Neural progenitor cell (in vitro differentiated cells): ENCODE measurements at regions not wholly inside any gene's neighbourhood (a gene's known extent, or its start where the extent isn't known, plus 50 kb on each side); places are given as distances from the start of the nearest gene placed in this dataset.

ENCODE experiments used
- DNase-seq: peaks from one replicate; pipeline ENCODE4 v3.0.0-alpha.2; 2016; ENCODE audit warnings: low spot score
- H2AFZ ChIP-seq: fragments of 200-600 bp; sonication (generic); replicated peaks from 2 replicates; pipeline ENCODE4 v1.6.1; 2016; ENCODE audit warnings: antibody characterized with exemption
- H3F3A ChIP-seq: fragments of 200-600 bp; sonication (generic); 2 replicates; pipeline ENCODE4 v1.6.1; 2016; ENCODE audit warnings: antibody characterized with exemption, low read depth
- H3K27ac ChIP-seq: fragments of 200-600 bp; sonication (generic); 2 replicates; pipeline ENCODE4 v1.5.1; 2016; ENCODE audit warnings: mild to moderate bottlenecking
- H3K27me3 ChIP-seq: fragments of 200-600 bp; sonication (generic); 2 replicates; pipeline ENCODE4 v1.6.1; 2016; ENCODE audit warnings: mild to moderate bottlenecking, moderate library complexity
- H3K36me3 ChIP-seq: fragments of 200-600 bp; sonication (generic); 2 replicates; pipeline ENCODE4 v1.5.1; 2016
- H3K4me1 ChIP-seq: fragments of 200-600 bp; sonication (generic); 2 replicates; pipeline ENCODE4 v1.6.1; 2016; ENCODE audit warnings: mixed run types
- H3K4me2 ChIP-seq: fragments of 200-600 bp; sonication (generic); 2 replicates; pipeline ENCODE4 v1.6.1; 2016
- H3K4me3 ChIP-seq: fragments of 200-600 bp; sonication (generic); 2 replicates; pipeline ENCODE4 v1.5.1; 2016
- H3K79me2 ChIP-seq: fragments of 200-600 bp; sonication (generic); 2 replicates; pipeline ENCODE4 v1.6.1; 2016; ENCODE audit warnings: low read depth
- H3K9ac ChIP-seq: fragments of 200-600 bp; sonication (generic); 2 replicates; pipeline ENCODE4 v1.6.1; 2016
- H3K9me3 ChIP-seq: fragments of 200-600 bp; sonication (generic); 2 replicates; pipeline ENCODE4 v1.5.1; 2016; ENCODE audit warnings: low read depth
- H4K20me1 ChIP-seq: fragments of 200-600 bp; sonication (generic); 2 replicates; pipeline ENCODE4 v1.6.1; 2016; ENCODE audit warnings: low read depth
- H3K27ac Mint-ChIP-seq: 3 replicates; pipeline ENCODE4 v1.8.0; 2021; ENCODE audit warnings: mixed read lengths
- H3K27me3 Mint-ChIP-seq: 2 replicates; pipeline ENCODE4 v1.8.0; 2022; ENCODE audit warnings: low read depth, mild to moderate bottlenecking, inconsistent platforms, moderate library complexity, mixed read lengths; ENCODE audit not compliant: insufficient read depth
- H3K36me3 Mint-ChIP-seq: 3 replicates; pipeline ENCODE4 v1.8.0; 2021; ENCODE audit warnings: mixed read lengths
- H3K4me1 Mint-ChIP-seq: 3 replicates; pipeline ENCODE4 v1.8.0; 2021; ENCODE audit warnings: mixed read lengths
- H3K4me3 Mint-ChIP-seq: 3 replicates; pipeline ENCODE4 v1.8.0; 2021; ENCODE audit warnings: mild to moderate bottlenecking, moderate library complexity, mixed read lengths
- H3K9me3 Mint-ChIP-seq: 3 replicates; pipeline ENCODE4 v1.8.0; 2020; ENCODE audit warnings: mixed read lengths
- EZH2 ChIP-seq: fragments of 200-600 bp; sonication (generic); IDR thresholded peaks from 2 replicates; pipeline ENCODE4 v1.6.1; 2017; ENCODE audit warnings: antibody characterized with exemption, mild to moderate bottlenecking, moderate library complexity
- EZH2phosphoT487 ChIP-seq: fragments of 200-600 bp; sonication (generic); IDR thresholded peaks from 2 replicates; pipeline ENCODE4 v1.6.1; 2017; ENCODE audit warnings: antibody characterized with exemption
- TF ChIP-seq, protein P1 (sequence below): fragments of 200-600 bp; sonication (generic); IDR thresholded peaks from 2 replicates; pipeline ENCODE4 v1.5.1; 2017; ENCODE audit warnings: antibody characterized with exemption, mild to moderate bottlenecking

DNA sequence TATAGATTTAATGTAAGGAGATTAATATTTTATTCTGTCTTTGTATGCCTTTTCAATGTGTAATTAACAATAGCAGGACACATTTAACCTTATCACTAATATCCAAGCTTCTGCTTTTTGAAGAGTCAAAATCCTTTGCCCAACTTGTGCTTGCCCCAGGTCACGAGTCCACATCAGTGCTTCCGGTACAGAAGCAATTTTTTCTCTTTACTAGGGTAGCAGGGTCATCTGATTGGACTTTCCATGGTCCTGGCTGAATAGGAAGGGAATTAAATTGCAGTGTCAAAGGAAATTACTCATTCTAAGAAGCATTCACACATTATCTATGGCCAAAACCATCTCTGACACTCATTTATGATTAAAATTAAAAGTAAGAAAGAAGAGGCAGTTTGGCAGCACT is 460.5 kb upstream of the ADGRL2 start:
- Mint-ChIP-seq H3K4me3 (no peak overlapping the region), H3K36me3 (peaks cover 9% of the 10 kb centered on the region), H3K4me1 (peaks cover 4% of the 10 kb centered on the region), H3K27me3 (no peaks in the 10 kb centered on the region), H3K9me3 (peaks cover 5% of the 10 kb centered on the region), H3K27ac (no peak overlapping the region)
- Histone ChIP-seq H3K4me2 (no peak overlapping the region), H4K20me1 (no peaks in the 10 kb centered on the region), H2AFZ (no peak overlapping the region), H3K36me3 (no peaks in the 10 kb centered on the region), H3K4me1 (peaks cover 7% of the 10 kb centered on the region), H3K9ac (no peak overlapping the region), H3F3A (no peaks in the 10 kb centered on the region), H3K9me3 (no peaks in the 10 kb centered on the region), H3K4me3 (no peak overlapping the region), H3K27me3 (no peaks in the 10 kb centered on the region), H3K79me2 (no peaks in the 10 kb centered on the region), H3K27ac (no peak overlapping the region)
- DNase-seq, result no peak
- TF ChIP-seq EZH2 (no peak), EZH2phosphoT487 (no peak)
- TF ChIP-seq, protein P1, sequence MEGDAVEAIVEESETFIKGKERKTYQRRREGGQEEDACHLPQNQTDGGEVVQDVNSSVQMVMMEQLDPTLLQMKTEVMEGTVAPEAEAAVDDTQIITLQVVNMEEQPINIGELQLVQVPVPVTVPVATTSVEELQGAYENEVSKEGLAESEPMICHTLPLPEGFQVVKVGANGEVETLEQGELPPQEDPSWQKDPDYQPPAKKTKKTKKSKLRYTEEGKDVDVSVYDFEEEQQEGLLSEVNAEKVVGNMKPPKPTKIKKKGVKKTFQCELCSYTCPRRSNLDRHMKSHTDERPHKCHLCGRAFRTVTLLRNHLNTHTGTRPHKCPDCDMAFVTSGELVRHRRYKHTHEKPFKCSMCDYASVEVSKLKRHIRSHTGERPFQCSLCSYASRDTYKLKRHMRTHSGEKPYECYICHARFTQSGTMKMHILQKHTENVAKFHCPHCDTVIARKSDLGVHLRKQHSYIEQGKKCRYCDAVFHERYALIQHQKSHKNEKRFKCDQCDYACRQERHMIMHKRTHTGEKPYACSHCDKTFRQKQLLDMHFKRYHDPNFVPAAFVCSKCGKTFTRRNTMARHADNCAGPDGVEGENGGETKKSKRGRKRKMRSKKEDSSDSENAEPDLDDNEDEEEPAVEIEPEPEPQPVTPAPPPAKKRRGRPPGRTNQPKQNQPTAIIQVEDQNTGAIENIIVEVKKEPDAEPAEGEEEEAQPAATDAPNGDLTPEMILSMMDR, result no peak

DNA sequence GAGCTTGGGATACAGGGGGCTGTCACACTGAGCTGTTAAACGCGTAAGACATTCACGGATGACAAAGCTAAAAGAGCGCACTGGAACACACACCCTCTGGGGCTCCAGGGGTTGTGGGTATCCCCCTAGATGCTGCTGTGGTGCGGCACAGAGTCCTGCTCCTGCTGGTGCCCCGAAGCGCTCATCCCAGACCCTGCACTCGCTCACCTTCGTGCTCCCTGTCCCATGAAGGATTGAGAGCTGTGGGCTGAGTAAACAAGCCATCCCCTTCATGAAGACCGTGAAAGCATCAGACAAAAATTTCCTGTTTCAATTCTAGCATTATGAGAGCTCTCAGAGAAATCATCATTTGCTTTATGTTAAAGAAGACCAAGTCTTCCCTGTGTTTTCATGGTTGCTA is 463.5 kb upstream of the ADGRL2 start:
- TF ChIP-seq EZH2phosphoT487 (no peak), EZH2 (no peak)
- TF ChIP-seq, protein P1, result no peak
- DNase-seq, result no peak
- H3K4me3 Mint-ChIP-seq, result no peak overlapping the region
- no peaks in the 10 kb centered on the region for H3K27me3 Mint-ChIP-seq
- no peaks in the 10 kb centered on the region for H3K4me1 Mint-ChIP-seq
- H3K79me2 ChIP-seq, result no peaks in the 10 kb centered on the region
- no peak overlapping the region for H3K4me2 ChIP-seq
- peaks cover 5% of the 10 kb centered on the region for H3K9me3 Mint-ChIP-seq
- no peak overlapping the region for H3K27ac ChIP-seq
- no peaks in the 10 kb centered on the region for H4K20me1 ChIP-seq
- no peak overlapping the region for H3K4me3 ChIP-seq
- peaks cover 9% of the 10 kb centered on the region for H3K36me3 Mint-ChIP-seq
- peaks cover 7% of the 10 kb centered on the region for H3K4me1 ChIP-seq
- H3K36me3 ChIP-seq, result no peaks in the 10 kb centered on the region
- H3K9ac ChIP-seq, result no peak overlapping the region
- H3K27ac Mint-ChIP-seq, result no peak overlapping the region
- no peaks in the 10 kb centered on the region for H3K27me3 ChIP-seq
- no peaks in the 10 kb centered on the region for H3F3A ChIP-seq
- H2AFZ ChIP-seq, result no peak overlapping the region
- no peaks in the 10 kb centered on the region for H3K9me3 ChIP-seq

DNA sequence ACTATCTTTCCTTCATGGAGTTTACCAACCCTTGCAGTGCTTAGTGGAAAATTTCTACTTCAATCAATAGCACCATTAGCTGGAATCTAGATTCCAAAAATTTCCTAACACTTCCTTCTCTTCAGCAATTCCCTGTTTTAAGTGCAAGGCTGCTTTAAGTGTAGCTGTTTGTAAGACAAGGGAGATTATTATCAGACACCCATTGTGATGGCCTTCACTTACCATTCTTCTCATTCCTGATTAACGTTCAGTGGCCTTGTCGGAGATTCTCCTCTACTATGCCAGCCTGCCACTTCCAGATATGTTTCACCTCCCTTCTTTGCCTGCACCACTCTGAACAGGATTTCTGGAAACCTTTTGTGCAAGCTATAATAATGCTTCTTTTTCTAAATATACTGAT is 464.9 kb upstream of the ADGRL2 start:
- Histone ChIP-seq H3K9ac (no peak overlapping the region), H3K27me3 (no peaks in the 10 kb centered on the region), H3K27ac (no peak overlapping the region), H3K4me3 (no peak overlapping the region), H3F3A (no peaks in the 10 kb centered on the region), H2AFZ (no peak overlapping the region), H3K4me1 (peaks cover 7% of the 10 kb centered on the region), H3K9me3 (no peaks in the 10 kb centered on the region), H3K79me2 (no peaks in the 10 kb centered on the region), H4K20me1 (no peaks in the 10 kb centered on the region), H3K4me2 (no peak overlapping the region), H3K36me3 (no peaks in the 10 kb centered on the region)
- H3K27ac Mint-ChIP-seq, result no peak overlapping the region
- H3K9me3 Mint-ChIP-seq, result peaks cover 5% of the 10 kb centered on the region
- no peaks in the 10 kb centered on the region for H3K4me1 Mint-ChIP-seq
- no peak overlapping the region for H3K4me3 Mint-ChIP-seq
- no peak for DNase-seq
- peaks cover 11% of the 10 kb centered on the region for H3K36me3 Mint-ChIP-seq
- TF ChIP-seq, protein P1, result no peak
- TF ChIP-seq EZH2phosphoT487 (no peak), EZH2 (no peak)
- no peaks in the 10 kb centered on the region for H3K27me3 Mint-ChIP-seq
